H1 (cell line): ENCODE measurements at regions not wholly inside any gene's neighbourhood (a gene's known extent, or its start where the extent isn't known, plus 50 kb on each side); places are given as distances from the start of the nearest gene placed in this dataset.

Experiments used
- CTCF ChIA-PET: fragments of 300-600 bp; sonication (Branson Sonifier 250); formaldehyde crosslinking; loops from one replicate; lab custom pipeline; 2021; ENCODE audit not compliant: partially characterized antibody; lab: Charles Lee
- POLR2A ChIA-PET: fragments of 300-600 bp; sonication (Branson Sonifier 250); formaldehyde crosslinking; loops from one replicate; lab custom pipeline; 2021; ENCODE audit warnings: inconsistent platforms; ENCODE audit not compliant: partially characterized antibody; lab: Charles Lee
- DNase-seq, 2 experiments: peaks; one replicate each; pipeline versions ENCODE4 v3.0.0 to v3.0.0-alpha.2; 2010 to 2022; ENCODE audit warnings: low spot score in 2 of 2, low read depth in 1 of 2, mixed read lengths in 1 of 2
- FAIRE-seq: peaks from 2 replicates; lab custom pipeline; 2011; peaks lifted over from hg19 to GRCh38; lab: Jason Lieb, UNC
- H2AFZ ChIP-seq: 2 replicates; pipeline ENCODE4 v1.8.1; 2012; ENCODE audit warnings: low read length, inconsistent platforms
- H2AK5ac ChIP-seq: 2 replicates; pipeline ENCODE4 v1.6.1; 2013; ENCODE audit warnings: low read depth, low read length
- H2BK120ac ChIP-seq: replicated peaks from 2 replicates; pipeline ENCODE3; 2013; ENCODE audit warnings: low read depth, low read length, inconsistent platforms
- H2BK12ac ChIP-seq: 2 replicates; pipeline ENCODE4 v1.6.1; 2013; ENCODE audit warnings: low read depth, low read length
- H2BK15ac ChIP-seq: 2 replicates; pipeline ENCODE4 v1.6.1; 2013; ENCODE audit warnings: low read length
- H2BK20ac ChIP-seq: 2 replicates; pipeline ENCODE4 v1.6.1; 2013; ENCODE audit warnings: low read length
- H2BK5ac ChIP-seq: 2 replicates; pipeline ENCODE4 v1.6.1; 2013; ENCODE audit warnings: low read depth, low read length
- H3K14ac ChIP-seq: 2 replicates; pipeline ENCODE4 v1.6.1; 2013; ENCODE audit warnings: inconsistent platforms; ENCODE audit not compliant: insufficient read length
- H3K18ac ChIP-seq: 2 replicates; pipeline ENCODE4 v1.6.1; 2013; ENCODE audit warnings: low read length; ENCODE audit errors: extremely low read depth
- H3K23ac ChIP-seq: 2 replicates; pipeline ENCODE4 v1.6.1; 2013; ENCODE audit warnings: inconsistent platforms; ENCODE audit not compliant: insufficient read length
- H3K23me2 ChIP-seq: 2 replicates; pipeline ENCODE4 v1.6.1; 2013; ENCODE audit warnings: low read depth, low read length
- H3K27ac ChIP-seq: 2 replicates; pipeline ENCODE4 v1.6.1; 2011; ENCODE audit warnings: low read depth, low read length, inconsistent platforms
- H3K27me3 ChIP-seq, 4 experiments: replicated peaks in 1 of 4; 1 replicate in 1 of 4; 2 replicates in 3 of 4; pipeline versions ENCODE4 v1.6.1 to v1.8.1; 2011 to 2013; ENCODE audit warnings: low read length in 3 of 4, mild to moderate bottlenecking in 3 of 4, inconsistent platforms in 2 of 4, mixed read lengths in 2 of 4, moderate library complexity in 1 of 4; ENCODE audit not compliant: control insufficient read depth in 3 of 4, insufficient read depth in 3 of 4; ENCODE audit errors: extremely low read depth in 1 of 4
- H3K36me3 ChIP-seq, 4 experiments: 2 replicates each; pipeline versions ENCODE4 v1.6.1 to v1.8.1; 2011 to 2013; ENCODE audit warnings: mild to moderate bottlenecking in 4 of 4, low read length in 3 of 4, moderate library complexity in 2 of 4, control low read depth in 1 of 4, inconsistent platforms in 1 of 4; ENCODE audit not compliant: insufficient read depth in 4 of 4, control insufficient read depth in 2 of 4
- H3K4ac ChIP-seq: replicated peaks from 2 replicates; pipeline ENCODE3; 2013; ENCODE audit warnings: low read length, low read depth, mixed read lengths, inconsistent platforms; ENCODE audit not compliant: insufficient read length
- H3K4me1 ChIP-seq, 4 experiments: replicated peaks in 1 of 4; 1 replicate in 1 of 4; 2 replicates in 3 of 4; pipeline versions ENCODE4 v1.6.1 to v1.8.1; 2011 to 2013; ENCODE audit warnings: low read length in 3 of 4, inconsistent platforms in 2 of 4, mixed read lengths in 1 of 4; ENCODE audit not compliant: insufficient read depth in 4 of 4, control insufficient read depth in 3 of 4
- H3K4me2 ChIP-seq, 2 experiments: 2 replicates each; pipeline versions ENCODE4 v1.6.1 to v1.8.1; 2011 to 2013; ENCODE audit warnings: low read depth in 2 of 2, low read length in 2 of 2, control low read depth in 1 of 2, inconsistent platforms in 1 of 2, mild to moderate bottlenecking in 1 of 2; ENCODE audit not compliant: insufficient read depth in 1 of 2
- H3K4me3 ChIP-seq, 4 experiments: fragments of 200-600, 300-600 bp in 1 of 4; sonication (generic), shearing (Covaris generic), sonication (Bioruptor Twin) in 1 of 4; 2 replicates each; pipeline versions ENCODE4 v1.5.1 to v1.8.1; 2011 to 2016; ENCODE audit warnings: low read length in 4 of 4, low read depth in 3 of 4, control low read depth in 2 of 4, inconsistent platforms in 2 of 4, mild to moderate bottlenecking in 2 of 4, mixed read lengths in 1 of 4, moderate library complexity in 1 of 4; ENCODE audit not compliant: insufficient read depth in 2 of 4; ENCODE audit errors: extremely low read depth in 1 of 4
- H3K56ac ChIP-seq: replicated peaks from 2 replicates; pipeline ENCODE3; 2013; ENCODE audit warnings: low read depth, mild to moderate bottlenecking, mixed read lengths, low read length, inconsistent platforms; ENCODE audit not compliant: insufficient read length
- H3K79me1 ChIP-seq: 2 replicates; pipeline ENCODE4 v1.6.1; 2013; ENCODE audit warnings: low read depth, low read length, control low read depth
- H3K79me2 ChIP-seq, 2 experiments: 2 replicates each; pipeline versions ENCODE4 v1.6.1 to v1.8.1; 2012 to 2013; ENCODE audit warnings: low read length in 2 of 2, mild to moderate bottlenecking in 2 of 2, inconsistent platforms in 1 of 2; ENCODE audit not compliant: insufficient read depth in 2 of 2, control insufficient read depth in 1 of 2
- H3K9ac ChIP-seq, 4 experiments: replicated peaks in 1 of 4; 1 replicate in 1 of 4; 2 replicates in 3 of 4; pipeline versions ENCODE4 v1.6.1 to v1.8.1; 2011 to 2013; ENCODE audit warnings: low read depth in 3 of 4, low read length in 3 of 4, control low read depth in 2 of 4, mild to moderate bottlenecking in 2 of 4, moderate library complexity in 2 of 4, inconsistent platforms in 1 of 4; ENCODE audit errors: extremely low read depth in 1 of 4
- H3K9me3 ChIP-seq, 2 experiments: 2 replicates each; pipeline versions ENCODE4 v1.6.1 to v1.8.1; 2012 to 2013; ENCODE audit warnings: mild to moderate bottlenecking in 2 of 2, moderate library complexity in 2 of 2, control low read depth in 1 of 2, inconsistent platforms in 1 of 2, low read depth in 1 of 2, low read length in 1 of 2, mixed read lengths in 1 of 2; ENCODE audit not compliant: insufficient read depth in 2 of 2
- H4K20me1 ChIP-seq, 2 experiments: replicated peaks in 1 of 2; 2 replicates each; pipeline versions ENCODE3 to v1.8.1; 2011 to 2013; ENCODE audit warnings: inconsistent platforms in 2 of 2, low read length in 2 of 2, mild to moderate bottlenecking in 1 of 2; ENCODE audit not compliant: insufficient read depth in 2 of 2, control insufficient read depth in 1 of 2
- H4K5ac ChIP-seq: 2 replicates; pipeline ENCODE4 v1.6.1; 2013; ENCODE audit warnings: low read length, low read depth, mixed read lengths, inconsistent platforms; ENCODE audit not compliant: insufficient read length
- H4K8ac ChIP-seq: 2 replicates; pipeline ENCODE4 v1.8.0; 2013; ENCODE audit warnings: mild to moderate bottlenecking, moderate library complexity, low read length, inconsistent platforms; ENCODE audit not compliant: insufficient read depth; ENCODE audit errors: extremely low read depth
- H4K91ac ChIP-seq: replicated peaks from 2 replicates; pipeline ENCODE3; 2013; ENCODE audit warnings: low read length, mixed read lengths, inconsistent platforms; ENCODE audit not compliant: insufficient read length
- ASH2L ChIP-seq: fragments of 200-600, 300-600 bp; sonication (generic); IDR thresholded peaks from one replicate; pipeline ENCODE4 v1.7.1; 2017; ENCODE audit warnings: low read length
- ATF3 ChIP-seq: IDR thresholded peaks from 2 replicates; pipeline ENCODE4 v1.6.1; 2011; ENCODE audit warnings: low read depth, mild to moderate bottlenecking, low read length; ENCODE audit not compliant: insufficient read depth
- BACH1 ChIP-seq: IDR thresholded peaks from 2 replicates; pipeline ENCODE4 v1.6.1; 2012; ENCODE audit warnings: low read length, improper control_type of control experiment
- BCL11A ChIP-seq, 2 experiments: IDR thresholded peaks; one replicate each; pipeline ENCODE4 v1.6.1; 2011; ENCODE audit warnings: low read depth in 2 of 2, low read length in 2 of 2, mild to moderate bottlenecking in 2 of 2
- CBX5 ChIP-seq: fragments of 300-800, 300-1000 bp; sonication (generic); IDR thresholded peaks from 2 replicates; pipeline ENCODE4 v1.7.1; 2016; ENCODE audit warnings: antibody characterized with exemption, low read length, low read depth
- CEBPB ChIP-seq: IDR thresholded peaks from 2 replicates; pipeline ENCODE4 v1.6.1; 2012; ENCODE audit warnings: low read depth, low read length
- FOSL1 ChIP-seq: IDR thresholded peaks from 2 replicates; pipeline ENCODE4 v1.6.1; 2011; ENCODE audit warnings: mild to moderate bottlenecking, low read depth, low read length, moderate library complexity; ENCODE audit not compliant: insufficient read depth
- GABPA ChIP-seq: IDR thresholded peaks from 2 replicates; pipeline ENCODE4 v1.6.1; 2011; ENCODE audit warnings: mild to moderate bottlenecking, low read length, moderate library complexity, borderline replicate concordance; ENCODE audit not compliant: insufficient read depth
- KDM4A ChIP-seq: IDR thresholded peaks from one replicate; pipeline ENCODE4 v1.7.1; 2012; ENCODE audit warnings: low read depth, mild to moderate bottlenecking, moderate library complexity, low read length, inconsistent platforms; ENCODE audit not compliant: severe bottlenecking
- RXRA ChIP-seq: IDR thresholded peaks from 2 replicates; pipeline ENCODE4 v1.6.1; 2011; ENCODE audit warnings: low read depth, mild to moderate bottlenecking, low read length, moderate library complexity; ENCODE audit not compliant: insufficient read depth
- SIN3A ChIP-seq, 2 experiments: IDR thresholded peaks in 1 of 2; conservative IDR thresholded peaks in 1 of 2; 2 replicates each; pipeline ENCODE4 v1.6.1; 2011 to 2012; ENCODE audit warnings: low read length in 2 of 2, improper control_type of control experiment in 1 of 2, low read depth in 1 of 2, mild to moderate bottlenecking in 1 of 2
- SP1 ChIP-seq: IDR thresholded peaks from 2 replicates; pipeline ENCODE4 v1.6.1; 2011; ENCODE audit warnings: low read depth, low read length
- SRF ChIP-seq: IDR thresholded peaks from 2 replicates; pipeline ENCODE4 v1.6.1; 2011; ENCODE audit warnings: mild to moderate bottlenecking, low read depth, low read length, moderate library complexity
- TEAD4 ChIP-seq: IDR thresholded peaks from 2 replicates; pipeline ENCODE4 v1.6.1; 2012; ENCODE audit warnings: low read depth, low read length, inconsistent platforms, mixed read lengths
- WGBS, 2 experiments: shearing (Covaris generic) in 1 of 2; methylation state at CpG; one replicate each; pipeline versions ENCODE4 v1.1.6 to v1.1.7; 2013 to 2015; ENCODE audit warnings: low lambda C conversion rate in 2 of 2, mixed read lengths in 2 of 2, inconsistent platforms in 1 of 2, low coverage in 1 of 2, missing lambda C conversion rate in 1 of 2; ENCODE audit not compliant: insufficient replicate concordance in 2 of 2, insufficient coverage in 1 of 2, insufficient read length in 1 of 2; ENCODE audit errors: extremely low coverage in 1 of 2, missing lambda C conversion rate in 1 of 2; 5-methylcytosine and 5-hydroxymethylcytosine counted together
- TF ChIP-seq, protein P1 (sequence below): IDR thresholded peaks from 2 replicates; pipeline ENCODE4 v1.6.1; 2012; ENCODE audit warnings: inconsistent platforms

GRCh38 chr2:129002751-129003150 is 684.1 kb upstream of the HS6ST1 start:
- POLR2A ChIA-PET: no interaction called here

More at GRCh38 chr2:129002751-129003150, 684.1 kb upstream of the HS6ST1 start:
- Histone ChIP-seq H2AK5ac (no peak overlapping the region), H3K4me2 (no peak overlapping the region), H3K79me1 (no peaks in the 10 kb centered on the region), H3K23ac (no peak overlapping the region), H3K27ac (no peak overlapping the region), H3K27me3 (no peaks in the 10 kb centered on the region), H2BK15ac (no peak overlapping the region), H2AFZ (no peak overlapping the region), H4K91ac (no peak overlapping the region), H3K4ac (no peak overlapping the region), H3K14ac (no peak overlapping the region), H2BK120ac (no peak overlapping the region), H4K20me1 (no peaks in the 10 kb centered on the region), H3K18ac (no peak overlapping the region), H2BK20ac (no peak overlapping the region), H3K4me1 (no peaks in the 10 kb centered on the region), H3K36me3 (no peaks in the 10 kb centered on the region), H3K23me2 (no peaks in the 10 kb centered on the region), H3K9ac (no peak overlapping the region), H3K56ac (no peak overlapping the region), H4K5ac (no peak overlapping the region), H3K4me3 (no peak overlapping the region), H2BK5ac (no peak overlapping the region), H3K9me3 (no peaks in the 10 kb centered on the region; a peak in 1 of 4 replicates), H4K8ac (no peak overlapping the region), H2BK12ac (no peak overlapping the region), H3K79me2 (no peaks in the 10 kb centered on the region)
- FAIRE-seq (no peak), DNase-seq (no peak)
- CTCF ChIA-PET: interaction anchor here (0.7 kb wide), 1 partner anchor 187 kb away, joined by 3 read pairs; no protein-coding TSS in a partner anchor
- 98% methylated on average over 3 of the region's 3 CpGs; no CpG with 5 or more reads in 1 of the 2 experiments for WGBS, 2 experiments
- no peak for TF ChIP-seq GABPA
- TF ChIP-seq CEBPB: no peak
- TF ChIP-seq BCL11A (IDR thresholded peaks at IDR 0.05; ENCODE audit: low read depth in 2 of 2, low read length in 2 of 2): no peak
- TF ChIP-seq SRF: no peak
- no peak for TF ChIP-seq BACH1
- no peak for TF ChIP-seq KDM4A
- no peak for TF ChIP-seq ASH2L
- TF ChIP-seq ATF3: no peak
- TF ChIP-seq CBX5: no peak
- no peak for TF ChIP-seq RXRA
- no peak for TF ChIP-seq SIN3A (conservative IDR thresholded peaks at IDR 0.05 in 1 of 2, IDR thresholded peaks at IDR 0.05 in 1 of 2; ENCODE audit: low read depth in 1 of 2, low read length in 2 of 2)
- TF ChIP-seq TEAD4: no peak
- no peak for TF ChIP-seq FOSL1
- TF ChIP-seq, protein P1, sequence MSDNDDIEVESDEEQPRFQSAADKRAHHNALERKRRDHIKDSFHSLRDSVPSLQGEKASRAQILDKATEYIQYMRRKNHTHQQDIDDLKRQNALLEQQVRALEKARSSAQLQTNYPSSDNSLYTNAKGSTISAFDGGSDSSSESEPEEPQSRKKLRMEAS: no peak
- TF ChIP-seq SP1: no peak
